ENCODE measurements at regions not wholly inside any gene's neighbourhood (a gene's known extent, or its start where the extent isn't known, plus 50 kb on each side); places are given as distances from the start of the nearest gene placed in this dataset.

- Histone ChIP-seq H3K56ac (replicated peaks; ENCODE audit: insufficient read length, low read depth, low read length) (no peak overlapping the region), H2BK20ac (ENCODE audit: low read length) (no peak overlapping the region), H3K27ac (ENCODE audit: low read depth, low read length) (no peak overlapping the region), H2BK120ac (replicated peaks; ENCODE audit: low read depth, low read length) (no peak overlapping the region), H3K4me1 (replicated peaks in 1 of 4; ENCODE audit: control insufficient read depth in 3 of 4, insufficient read depth in 4 of 4, low read length in 3 of 4) (no peaks in the 10 kb centered on the region), H3K23me2 (ENCODE audit: low read depth, low read length) (no peaks in the 10 kb centered on the region), H2BK5ac (ENCODE audit: low read depth, low read length) (no peak overlapping the region), H3K36me3 (ENCODE audit: control insufficient read depth in 2 of 4, insufficient read depth in 4 of 4, low read length in 3 of 4) (no peaks in the 10 kb centered on the region), H3K23ac (ENCODE audit: insufficient read length) (no peak overlapping the region), H3K79me1 (ENCODE audit: low read depth, low read length) (no peaks in the 10 kb centered on the region), H4K91ac (replicated peaks; ENCODE audit: insufficient read length, low read length) (no peak overlapping the region), H2BK12ac (ENCODE audit: low read depth, low read length) (no peak overlapping the region), H3K79me2 (ENCODE audit: control insufficient read depth in 1 of 2, insufficient read depth in 2 of 2, low read length in 2 of 2) (no peaks in the 10 kb centered on the region), H2BK15ac (ENCODE audit: low read length) (no peak overlapping the region), H3K4ac (replicated peaks; ENCODE audit: insufficient read length, low read depth, low read length) (no peak overlapping the region), H2AFZ (ENCODE audit: low read length) (no peak overlapping the region), H3K9ac (replicated peaks in 1 of 4; ENCODE audit: extremely low read depth in 1 of 4, low read depth in 3 of 4, low read length in 3 of 4) (no peak overlapping the region), H4K5ac (ENCODE audit: insufficient read length, low read depth, low read length) (no peak overlapping the region), H3K14ac (ENCODE audit: insufficient read length) (no peak overlapping the region), H3K27me3 (replicated peaks in 1 of 4; ENCODE audit: control insufficient read depth in 3 of 4, extremely low read depth in 1 of 4, insufficient read depth in 3 of 4, low read length in 3 of 4) (no peaks in the 10 kb centered on the region), H4K8ac (ENCODE audit: extremely low read depth, insufficient read depth, low read length) (no peak overlapping the region), H3K18ac (ENCODE audit: extremely low read depth, low read length) (no peak overlapping the region), H3K4me2 (ENCODE audit: insufficient read depth in 1 of 2, low read depth in 2 of 2, low read length in 2 of 2) (no peak overlapping the region), H3K4me3 (ENCODE audit: extremely low read depth in 1 of 4, insufficient read depth in 2 of 4, low read depth in 3 of 4, low read length in 4 of 4) (no peak overlapping the region), H2AK5ac (ENCODE audit: low read depth, low read length) (no peak overlapping the region), H4K20me1 (replicated peaks in 1 of 2; ENCODE audit: control insufficient read depth in 1 of 2, insufficient read depth in 2 of 2, low read length in 2 of 2) (no peaks in the 10 kb centered on the region), H3K9me3 (ENCODE audit: insufficient read depth in 2 of 2, low read depth in 1 of 2, low read length in 1 of 2) (no peaks in the 10 kb centered on the region)
- 95% methylated on average over 3 of the region's 3 CpGs; no CpG with 5 or more reads in 1 of the 2 experiments for WGBS, 2 experiments (ENCODE audit: extremely low coverage in 1 of 2, insufficient coverage in 1 of 2, insufficient read length in 1 of 2, insufficient replicate concordance in 2 of 2, low coverage in 1 of 2, low lambda C conversion rate in 2 of 2, missing lambda C conversion rate in 1 of 2)
- DNase-seq (ENCODE audit: low read depth in 1 of 2, low spot score in 2 of 2) (no peak), FAIRE-seq (no peak)
- no peak for TF ChIP-seq TBP (IDR thresholded peaks at IDR 0.05; ENCODE audit: low read depth, low read length)
- TF ChIP-seq BCL11A (IDR thresholded peaks at IDR 0.05; ENCODE audit: low read depth in 2 of 2, low read length in 2 of 2), result no peak
- TF ChIP-seq HDAC6 (IDR thresholded peaks at IDR 0.05; ENCODE audit: low read depth, low read length), result no peak
- ChIA-PET POLR2A (ENCODE audit: partially characterized antibody) (no interaction called here), CTCF (ENCODE audit: partially characterized antibody) (no interaction called here)
These were observed 363.4 kb upstream of the LRRC3B start for GRCh38 chr3:26259176-26259575.
